GM12878 (cell line): ENCODE measurements at regions not wholly inside any gene's neighbourhood (a gene's known extent, or its start where the extent isn't known, plus 50 kb on each side); places are given as distances from the start of the nearest gene placed in this dataset.

ENCODE experiments used
- ATAC-seq: fragments of 200-7000 bp; cut with Tn5 transposase; 3 replicates; pipeline ENCODE4 v1.9.1; 2020; ENCODE audit warnings: mild to moderate bottlenecking, moderate library complexity
- BruUV-seq: library from RNA; stranded (reverse); fragments of 400-500 nt; replicated peaks from 2 replicates; lab custom pipeline; 2021; lab: Mats Ljungman, UMichigan
- CTCF ChIA-PET: fragments of 300-600 bp; sonication (Branson Sonifier 250); formaldehyde crosslinking; extraction: SDS; loops from one replicate; lab custom pipeline; 2021; ENCODE audit warnings: inconsistent platforms; lab: Yijun Ruan, JAX
- POLR2A ChIA-PET: fragments of 350-600 bp; formaldehyde crosslinking; extraction: SDS; loops from one replicate; lab custom pipeline; 2021; ENCODE audit warnings: inconsistent platforms; lab: Charles Lee
- RAD21 ChIA-PET: fragments of 300-600 bp; sonication (Branson Sonifier 250); formaldehyde crosslinking; loops from one replicate; lab custom pipeline; 2023; ENCODE audit warnings: antibody characterized with exemption; ENCODE audit not compliant: unreplicated experiment; lab: Charles Lee
- SMC1A ChIA-PET: fragments of 300-600 bp; sonication (Branson Sonifier 250); formaldehyde crosslinking; loops from one replicate; lab custom pipeline; 2023; ENCODE audit not compliant: unreplicated experiment, uncharacterized antibody; lab: Charles Lee
- DNase-seq: peaks from one replicate; pipeline ENCODE4 v3.0.0-alpha.2; 2011; ENCODE audit warnings: low read depth, low spot score
- FAIRE-seq: peaks from 3 replicates; lab custom pipeline; 2011; peaks lifted over from hg19 to GRCh38; lab: Jason Lieb, UNC
- H2AFZ ChIP-seq: 2 replicates; pipeline ENCODE4 v1.6.0; 2011; ENCODE audit warnings: low read depth, low read length, control low read depth; ENCODE audit not compliant: control insufficient read depth
- H3K27ac ChIP-seq: 2 replicates; pipeline ENCODE4 v1.5.1; 2011; ENCODE audit warnings: control low read depth; ENCODE audit not compliant: control insufficient read depth, insufficient read depth
- H3K27me3 ChIP-seq, 2 experiments: replicated peaks in 1 of 2; 2 replicates each; pipeline versions ENCODE4 v1.6.0 to v1.6.1; 2011; ENCODE audit warnings: low read length in 1 of 2; ENCODE audit not compliant: control insufficient read depth in 2 of 2, insufficient read depth in 2 of 2
- H3K36me3 ChIP-seq, 2 experiments: 2 replicates each; pipeline ENCODE4 v1.5.1; 2011; ENCODE audit warnings: low read length in 1 of 2; ENCODE audit not compliant: control insufficient read depth in 2 of 2, insufficient read depth in 2 of 2
- H3K4me1 ChIP-seq: 2 replicates; pipeline ENCODE4 v1.6.1; 2011; ENCODE audit warnings: mild to moderate bottlenecking, low read length, moderate library complexity, mixed read lengths; ENCODE audit not compliant: control insufficient read depth, insufficient read depth
- H3K4me2 ChIP-seq: 2 replicates; pipeline ENCODE4 v1.6.0; 2011; ENCODE audit warnings: control low read depth; ENCODE audit not compliant: control insufficient read depth, insufficient read depth
- H3K4me3 ChIP-seq: fragments of 200-600 bp; sonication (generic); 2 replicates; pipeline ENCODE4 v1.5.1; 2016
- H3K79me2 ChIP-seq: 2 replicates; pipeline ENCODE4 v1.6.0; 2011; ENCODE audit warnings: low read length; ENCODE audit not compliant: control insufficient read depth, insufficient read depth
- H3K9ac ChIP-seq: 2 replicates; pipeline ENCODE4 v1.8.0; 2011; ENCODE audit warnings: low read length, control low read depth, mixed read lengths; ENCODE audit not compliant: control insufficient read depth, insufficient read depth
- H3K9me3 ChIP-seq: replicated peaks from 3 replicates; pipeline ENCODE4 v1.5.1; 2011; ENCODE audit warnings: mild to moderate bottlenecking, low read length; ENCODE audit not compliant: control insufficient read depth, insufficient read depth
- H4K20me1 ChIP-seq: 2 replicates; pipeline ENCODE4 v1.6.0; 2011; ENCODE audit not compliant: control insufficient read depth, insufficient read depth
- GATAD2B ChIP-seq: fragments of 450-650 bp; conservative IDR thresholded peaks from 2 replicates; pipeline ENCODE4 v1.6.1; 2017; ENCODE audit warnings: low read depth, mild to moderate bottlenecking, moderate library complexity
- NBN ChIP-seq: fragments of 450-650 bp; IDR thresholded peaks from 2 replicates; pipeline ENCODE4 v1.6.1; 2016
- PAX8 ChIP-seq: fragments of 450-650 bp; IDR thresholded peaks from 2 replicates; pipeline ENCODE4 v1.6.1; 2017; ENCODE audit warnings: mild to moderate bottlenecking, moderate library complexity
- RFX5 ChIP-seq: IDR thresholded peaks from 2 replicates; pipeline ENCODE4 v1.6.1; 2011; ENCODE audit warnings: low read depth, low read length, improper control_type of control experiment
- SRF ChIP-seq, 2 experiments: IDR thresholded peaks; 2 replicates each; pipeline ENCODE4 v1.6.1; 2011; ENCODE audit warnings: low read depth in 2 of 2, low read length in 2 of 2, mild to moderate bottlenecking in 1 of 2, moderate library complexity in 1 of 2
- WGBS: methylation state at CpG from one replicate; pipeline ENCODE4 v1.1.6; 2016; ENCODE audit warnings: low lambda C conversion rate; ENCODE audit not compliant: insufficient replicate concordance, insufficient coverage; ENCODE audit errors: missing lambda C conversion rate; 5-methylcytosine and 5-hydroxymethylcytosine counted together
- in situ Hi-C: fragments of 300-500 bp; cut with MboI; formaldehyde crosslinking; loops from 9 replicates; pipeline ENCODE4 v1.14.3; 2018; ENCODE audit warnings: mixed read lengths
- intact Hi-C: fragments of 100-400 bp; cut with micrococcal nuclease; formaldehyde crosslinking; loops from one replicate; pipeline ENCODE4 v1.14.2; 2022; ENCODE audit not compliant: unreplicated experiment
- TF ChIP-seq, protein P1 (sequence below): fragments of 450-650 bp; IDR thresholded peaks from 2 replicates; pipeline ENCODE4 v1.6.1; 2017; ENCODE audit warnings: antibody characterized with exemption, mild to moderate bottlenecking, moderate library complexity
- TF ChIP-seq, protein P2 (sequence below): fragments of 150-350 bp; IDR thresholded peaks from 2 replicates; pipeline ENCODE4 v1.6.1; 2016; ENCODE audit warnings: low read depth, low read length
- TF ChIP-seq, protein P3 (sequence below): fragments of 150-350 bp; IDR thresholded peaks from 2 replicates; pipeline ENCODE4 v1.6.1; 2014; ENCODE audit warnings: mild to moderate bottlenecking, low read depth, low read length

DNA sequence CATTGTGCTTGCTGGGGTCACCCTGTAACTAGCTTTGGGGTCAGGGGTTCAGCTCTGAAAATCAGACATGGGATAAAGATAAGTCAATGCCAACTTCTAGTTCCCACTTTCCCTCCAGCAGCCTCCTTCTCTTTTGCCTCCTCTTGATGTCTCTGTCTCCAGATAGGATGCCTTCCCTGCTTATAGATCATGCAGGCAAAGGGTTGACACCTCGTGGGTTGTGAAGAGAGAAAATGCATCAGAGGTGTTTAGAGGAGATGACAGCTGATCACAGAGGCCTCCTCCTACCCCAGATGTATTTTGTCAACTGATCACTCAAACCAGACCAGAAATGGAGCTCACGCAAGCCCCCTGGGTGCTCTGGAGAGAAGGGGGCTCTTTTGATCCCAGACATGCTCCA lies 337.8 kb downstream of the BUD13 start:
- Histone ChIP-seq H3K36me3 (no peaks in the 10 kb centered on the region), H4K20me1 (no peaks in the 10 kb centered on the region; the same call in 1 of the 2 replicates), H2AFZ (no peak overlapping the region), H3K9me3 (no peaks in the 10 kb centered on the region), H3K9ac (no peak overlapping the region), H3K27ac (no peak overlapping the region), H3K79me2 (no peaks in the 10 kb centered on the region)
- RAD21 ChIA-PET = no interaction called here
- POLR2A ChIA-PET = no interaction called here
- no peak for FAIRE-seq
- no TSS peak for BruUV-seq
- SMC1A ChIA-PET = interaction anchor here (0.7 kb wide), 1 partner anchor 589 kb away, joined by 6 read pairs; no protein-coding TSS in a partner anchor
- WGBS = 0% methylated on average over 2 of the region's 2 CpGs
- TF ChIP-seq NBN (no peak), GATAD2B (no peak)
- TF ChIP-seq, all 136 proteins: peak for 0
- intact Hi-C loops (no loop called here), in situ Hi-C loops (no loop called here)
- CTCF ChIA-PET = no interaction called here
- Histone ChIP-seq H3K27me3 (peaks cover 0 to 2% of the 10 kb centered on the region in 2 experiments; a peak in 2 of 4 replicates), H3K4me2 (no peak overlapping the region), H3K4me1 (no peaks in the 10 kb centered on the region), H3K4me3 (no peak overlapping the region)
- DNase-seq (no peak), ATAC-seq (no peak)

DNA sequence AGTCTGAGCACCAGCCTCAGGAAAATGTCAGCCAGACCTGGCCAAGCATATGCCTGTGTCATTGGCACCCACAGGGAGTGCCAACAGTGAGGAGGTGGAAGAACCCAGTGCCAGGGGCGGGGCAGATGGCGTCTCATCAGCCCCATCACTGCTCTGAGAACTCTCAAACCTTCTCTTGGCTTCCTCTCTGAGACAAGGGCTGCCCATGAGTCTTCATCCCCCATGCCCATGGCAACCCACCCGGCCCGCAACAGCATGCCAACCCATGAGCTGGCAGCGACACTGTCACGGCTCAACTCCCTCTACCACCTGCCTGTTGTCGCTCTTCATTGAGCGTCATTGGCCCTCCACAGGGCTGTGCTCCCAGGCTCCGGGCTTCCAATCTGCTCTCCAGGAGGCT lies 340.5 kb downstream of the BUD13 start:
- H2AFZ ChIP-seq = no peak overlapping the region
- H3K79me2 ChIP-seq = no peaks in the 10 kb centered on the region
- H3K36me3 ChIP-seq = no peaks in the 10 kb centered on the region
- CTCF ChIA-PET = no interaction called here
- no peak overlapping the region for H3K4me2 ChIP-seq
- RAD21 ChIA-PET = no interaction called here
- no peak for FAIRE-seq
- no peaks in the 10 kb centered on the region for H3K4me1 ChIP-seq
- no peak overlapping the region for H3K27ac ChIP-seq
- no peak overlapping the region for H3K9ac ChIP-seq
- H4K20me1 ChIP-seq = no peaks in the 10 kb centered on the region; the same call in 1 of the 2 replicates
- intact Hi-C loops = no loop called here
- WGBS = 12% methylated on average over 9 of the region's 9 CpGs
- in situ Hi-C loops = no loop called here
- no peak for ATAC-seq
- no peak overlapping the region for H3K4me3 ChIP-seq
- SMC1A ChIA-PET = no interaction called here
- peaks cover 0 to 3% of the 10 kb centered on the region in 2 experiments; a peak in 2 of 4 replicates for H3K27me3 ChIP-seq
- H3K9me3 ChIP-seq = no peaks in the 10 kb centered on the region
- no peak for DNase-seq
- POLR2A ChIA-PET = no interaction called here
- BruUV-seq = no TSS peak
- TF ChIP-seq, protein P1, sequence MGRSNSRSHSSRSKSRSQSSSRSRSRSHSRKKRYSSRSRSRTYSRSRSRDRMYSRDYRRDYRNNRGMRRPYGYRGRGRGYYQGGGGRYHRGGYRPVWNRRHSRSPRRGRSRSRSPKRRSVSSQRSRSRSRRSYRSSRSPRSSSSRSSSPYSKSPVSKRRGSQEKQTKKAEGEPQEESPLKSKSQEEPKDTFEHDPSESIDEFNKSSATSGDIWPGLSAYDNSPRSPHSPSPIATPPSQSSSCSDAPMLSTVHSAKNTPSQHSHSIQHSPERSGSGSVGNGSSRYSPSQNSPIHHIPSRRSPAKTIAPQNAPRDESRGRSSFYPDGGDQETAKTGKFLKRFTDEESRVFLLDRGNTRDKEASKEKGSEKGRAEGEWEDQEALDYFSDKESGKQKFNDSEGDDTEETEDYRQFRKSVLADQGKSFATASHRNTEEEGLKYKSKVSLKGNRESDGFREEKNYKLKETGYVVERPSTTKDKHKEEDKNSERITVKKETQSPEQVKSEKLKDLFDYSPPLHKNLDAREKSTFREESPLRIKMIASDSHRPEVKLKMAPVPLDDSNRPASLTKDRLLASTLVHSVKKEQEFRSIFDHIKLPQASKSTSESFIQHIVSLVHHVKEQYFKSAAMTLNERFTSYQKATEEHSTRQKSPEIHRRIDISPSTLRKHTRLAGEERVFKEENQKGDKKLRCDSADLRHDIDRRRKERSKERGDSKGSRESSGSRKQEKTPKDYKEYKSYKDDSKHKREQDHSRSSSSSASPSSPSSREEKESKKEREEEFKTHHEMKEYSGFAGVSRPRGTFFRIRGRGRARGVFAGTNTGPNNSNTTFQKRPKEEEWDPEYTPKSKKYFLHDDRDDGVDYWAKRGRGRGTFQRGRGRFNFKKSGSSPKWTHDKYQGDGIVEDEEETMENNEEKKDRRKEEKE = no peak
- TF ChIP-seq SRF (IDR thresholded peaks at IDR 0.05; ENCODE audit: low read depth in 2 of 2, low read length in 2 of 2) = no peak
- no peak for TF ChIP-seq RFX5
- TF ChIP-seq, protein P2, sequence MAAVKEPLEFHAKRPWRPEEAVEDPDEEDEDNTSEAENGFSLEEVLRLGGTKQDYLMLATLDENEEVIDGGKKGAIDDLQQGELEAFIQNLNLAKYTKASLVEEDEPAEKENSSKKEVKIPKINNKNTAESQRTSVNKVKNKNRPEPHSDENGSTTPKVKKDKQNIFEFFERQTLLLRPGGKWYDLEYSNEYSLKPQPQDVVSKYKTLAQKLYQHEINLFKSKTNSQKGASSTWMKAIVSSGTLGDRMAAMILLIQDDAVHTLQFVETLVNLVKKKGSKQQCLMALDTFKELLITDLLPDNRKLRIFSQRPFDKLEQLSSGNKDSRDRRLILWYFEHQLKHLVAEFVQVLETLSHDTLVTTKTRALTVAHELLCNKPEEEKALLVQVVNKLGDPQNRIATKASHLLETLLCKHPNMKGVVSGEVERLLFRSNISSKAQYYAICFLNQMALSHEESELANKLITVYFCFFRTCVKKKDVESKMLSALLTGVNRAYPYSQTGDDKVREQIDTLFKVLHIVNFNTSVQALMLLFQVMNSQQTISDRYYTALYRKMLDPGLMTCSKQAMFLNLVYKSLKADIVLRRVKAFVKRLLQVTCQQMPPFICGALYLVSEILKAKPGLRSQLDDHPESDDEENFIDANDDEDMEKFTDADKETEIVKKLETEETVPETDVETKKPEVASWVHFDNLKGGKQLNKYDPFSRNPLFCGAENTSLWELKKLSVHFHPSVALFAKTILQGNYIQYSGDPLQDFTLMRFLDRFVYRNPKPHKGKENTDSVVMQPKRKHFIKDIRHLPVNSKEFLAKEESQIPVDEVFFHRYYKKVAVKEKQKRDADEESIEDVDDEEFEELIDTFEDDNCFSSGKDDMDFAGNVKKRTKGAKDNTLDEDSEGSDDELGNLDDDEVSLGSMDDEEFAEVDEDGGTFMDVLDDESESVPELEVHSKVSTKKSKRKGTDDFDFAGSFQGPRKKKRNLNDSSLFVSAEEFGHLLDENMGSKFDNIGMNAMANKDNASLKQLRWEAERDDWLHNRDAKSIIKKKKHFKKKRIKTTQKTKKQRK = no peak
- TF ChIP-seq, protein P3, sequence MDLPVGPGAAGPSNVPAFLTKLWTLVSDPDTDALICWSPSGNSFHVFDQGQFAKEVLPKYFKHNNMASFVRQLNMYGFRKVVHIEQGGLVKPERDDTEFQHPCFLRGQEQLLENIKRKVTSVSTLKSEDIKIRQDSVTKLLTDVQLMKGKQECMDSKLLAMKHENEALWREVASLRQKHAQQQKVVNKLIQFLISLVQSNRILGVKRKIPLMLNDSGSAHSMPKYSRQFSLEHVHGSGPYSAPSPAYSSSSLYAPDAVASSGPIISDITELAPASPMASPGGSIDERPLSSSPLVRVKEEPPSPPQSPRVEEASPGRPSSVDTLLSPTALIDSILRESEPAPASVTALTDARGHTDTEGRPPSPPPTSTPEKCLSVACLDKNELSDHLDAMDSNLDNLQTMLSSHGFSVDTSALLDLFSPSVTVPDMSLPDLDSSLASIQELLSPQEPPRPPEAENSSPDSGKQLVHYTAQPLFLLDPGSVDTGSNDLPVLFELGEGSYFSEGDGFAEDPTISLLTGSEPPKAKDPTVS = no peak
- TF ChIP-seq PAX8 = no peak
